SK-N-SH treated with all-trans-retinoic acid at 6 μM for 48 hours (cell line): ENCODE measurements at regions not wholly inside any gene's neighbourhood (a gene's known extent, or its start where the extent isn't known, plus 50 kb on each side); places are given as distances from the start of the nearest gene placed in this dataset.

Source experiments
- ATAC-seq: fragments of 200-7000 bp; cut with Tn5 transposase; 3 replicates; pipeline ENCODE4 v1.9.1; 2020; ENCODE audit warnings: mild to moderate bottlenecking, moderate library complexity
- ARNTL ChIP-seq: fragments of 450-650 bp; formaldehyde crosslinking; IDR thresholded peaks from 2 replicates; pipeline ENCODE4 v1.5.0; 2020; ENCODE audit warnings: low read depth, mild to moderate bottlenecking, moderate library complexity, borderline replicate concordance
- BACH2 ChIP-seq: fragments of 250-450 bp; sonication (Bioruptor Pico); IDR thresholded peaks from 2 replicates; pipeline ENCODE4 v1.9.0; 2021; ENCODE audit warnings: mild to moderate bottlenecking, borderline replicate concordance
- CREB5 ChIP-seq: fragments of 250-450 bp; sonication (Bioruptor Pico); IDR thresholded peaks from 2 replicates; pipeline ENCODE4 v1.5.1; 2020; ENCODE audit warnings: low read depth, mild to moderate bottlenecking, moderate library complexity
- CSDC2 ChIP-seq: fragments of 250-450 bp; sonication (Bioruptor Pico); IDR thresholded peaks from 2 replicates; pipeline ENCODE4 v1.5.0; 2020; ENCODE audit warnings: mild to moderate bottlenecking, moderate library complexity
- ESRRG ChIP-seq: fragments of 250-450 bp; sonication (Bioruptor Pico); IDR thresholded peaks from 2 replicates; pipeline ENCODE4 v1.6.1; 2021; ENCODE audit warnings: mild to moderate bottlenecking
- GLIS3 ChIP-seq: fragments of 250-450 bp; sonication (Bioruptor Pico); IDR thresholded peaks from 2 replicates; pipeline ENCODE4 v1.5.0; 2020; ENCODE audit warnings: mild to moderate bottlenecking, moderate library complexity
- ISL1 ChIP-seq: fragments of 250-450 bp; sonication (Bioruptor Pico); IDR thresholded peaks from 2 replicates; pipeline ENCODE4 v2.1.2; 2022; ENCODE audit warnings: mild to moderate bottlenecking, moderate library complexity
- OSR1 ChIP-seq: fragments of 250-450 bp; sonication (Bioruptor Pico); IDR thresholded peaks from 2 replicates; pipeline ENCODE4 v1.8.0; 2022; ENCODE audit warnings: moderate library complexity, mild to moderate bottlenecking, inconsistent platforms
- PATZ1 ChIP-seq: fragments of 250-450 bp; sonication (Bioruptor Pico); IDR thresholded peaks from 2 replicates; pipeline ENCODE4 v1.8.0; 2020; ENCODE audit warnings: mild to moderate bottlenecking, moderate library complexity, borderline replicate concordance
- POU6F1 ChIP-seq: fragments of 250-450 bp; sonication (Bioruptor Pico); IDR thresholded peaks from 2 replicates; pipeline ENCODE4 v1.8.0; 2021; ENCODE audit warnings: low read depth, mild to moderate bottlenecking, moderate library complexity, borderline replicate concordance
- PPARA ChIP-seq: fragments of 250-450 bp; sonication (Bioruptor Pico); IDR thresholded peaks from 2 replicates; pipeline ENCODE4 v1.5.0; 2020; ENCODE audit warnings: mild to moderate bottlenecking, borderline replicate concordance
- RARB ChIP-seq: fragments of 250-450 bp; sonication (Bioruptor Pico); IDR thresholded peaks from 2 replicates; pipeline ENCODE4 v1.8.0; 2021; ENCODE audit warnings: mild to moderate bottlenecking, moderate library complexity
- SNAI2 ChIP-seq: fragments of 250-450 bp; sonication (Bioruptor Pico); IDR thresholded peaks from 2 replicates; pipeline ENCODE4 v1.5.0; 2020; ENCODE audit warnings: mild to moderate bottlenecking, moderate library complexity
- TCF4 ChIP-seq: fragments of 250-450 bp; sonication (Bioruptor Pico); IDR thresholded peaks from 2 replicates; pipeline ENCODE4 v1.8.0; 2021; ENCODE audit warnings: mild to moderate bottlenecking, moderate library complexity, borderline replicate concordance
- TOX ChIP-seq: fragments of 250-450 bp; sonication (Bioruptor Pico); IDR thresholded peaks from 2 replicates; pipeline ENCODE4 v1.8.0; 2021; ENCODE audit warnings: mild to moderate bottlenecking, moderate library complexity, borderline replicate concordance
- TSHZ2 ChIP-seq: fragments of 250-450 bp; sonication (Bioruptor Pico); IDR thresholded peaks from 2 replicates; pipeline ENCODE4 v1.5.0; 2020; ENCODE audit warnings: mild to moderate bottlenecking, moderate library complexity
- ZC3H10 ChIP-seq: fragments of 250-450 bp; sonication (Bioruptor Pico); IDR thresholded peaks from 2 replicates; pipeline ENCODE4 v1.5.1; 2021; ENCODE audit warnings: mild to moderate bottlenecking, moderate library complexity
- ZFP3 ChIP-seq: fragments of 250-450 bp; sonication (Bioruptor Pico); IDR thresholded peaks from 2 replicates; pipeline ENCODE4 v1.5.0; 2020; ENCODE audit warnings: mild to moderate bottlenecking, moderate library complexity
- ZFP30 ChIP-seq: fragments of 450-650 bp; formaldehyde crosslinking; IDR thresholded peaks from 2 replicates; pipeline ENCODE4 v1.5.0; 2022; ENCODE audit warnings: mild to moderate bottlenecking, moderate library complexity
- ZNF565 ChIP-seq: fragments of 450-650 bp; formaldehyde crosslinking; conservative IDR thresholded peaks from 2 replicates; pipeline ENCODE4 v1.5.0; 2020; ENCODE audit warnings: low read depth, mild to moderate bottlenecking, moderate library complexity
- ZNF70 ChIP-seq: fragments of 450-650 bp; formaldehyde crosslinking; IDR thresholded peaks from 2 replicates; pipeline ENCODE4 v1.5.0; 2020; ENCODE audit warnings: mild to moderate bottlenecking, moderate library complexity
- ZNF8 ChIP-seq: fragments of 450-650 bp; formaldehyde crosslinking; IDR thresholded peaks from 2 replicates; pipeline ENCODE4 v1.5.0; 2020; ENCODE audit warnings: mild to moderate bottlenecking, moderate library complexity

- TF ChIP-seq POU6F1 (CRISPR knock-in tag) (no peak), ZNF565 (CRISPR knock-in tag) (no peak), PPARA (CRISPR knock-in tag) (no peak), CSDC2 (CRISPR knock-in tag) (no peak), ISL1 (CRISPR knock-in tag) (no peak), CREB5 (CRISPR knock-in tag) (no peak), ZFP3 (CRISPR knock-in tag) (no peak), ESRRG (CRISPR knock-in tag) (no peak), TOX (no peak), OSR1 (CRISPR knock-in tag) (no peak), GLIS3 (CRISPR knock-in tag) (no peak), ARNTL (no peak), ZNF70 (CRISPR knock-in tag) (no peak), PATZ1 (CRISPR knock-in tag) (no peak), ZFP30 (CRISPR knock-in tag) (no peak), TCF4 (CRISPR knock-in tag) (no peak), RARB (no peak), TSHZ2 (CRISPR knock-in tag) (no peak)
- ATAC-seq, result no peak
These were observed 140.1 kb upstream of the MRPS22 start for GRCh38 chr3:139203752-139204151.

- no peak for ATAC-seq
- TF ChIP-seq ARNTL (no peak), PPARA (CRISPR knock-in tag) (no peak), SNAI2 (no peak), CREB5 (CRISPR knock-in tag) (no peak), ESRRG (CRISPR knock-in tag) (no peak), ZNF8 (CRISPR knock-in tag) (no peak), ZFP3 (CRISPR knock-in tag) (no peak), TSHZ2 (CRISPR knock-in tag) (no peak), ZC3H10 (no peak), ZNF70 (CRISPR knock-in tag) (no peak), POU6F1 (CRISPR knock-in tag) (no peak), TCF4 (CRISPR knock-in tag) (no peak), GLIS3 (CRISPR knock-in tag) (no peak), CSDC2 (CRISPR knock-in tag) (no peak), RARB (no peak), BACH2 (no peak), ZFP30 (CRISPR knock-in tag) (no peak), OSR1 (CRISPR knock-in tag) (no peak)
These were observed 139.1 kb upstream of the MRPS22 start for GRCh38 chr3:139204728-139205127.
